SK-N-SH treated with all-trans-retinoic acid at 6 μM for 48 hours (cell line): ENCODE measurements at regions not wholly inside any gene's neighbourhood (a gene's known extent, or its start where the extent isn't known, plus 50 kb on each side); places are given as distances from the start of the nearest gene placed in this dataset.

Source experiments
- ATAC-seq: fragments of 200-7000 bp; cut with Tn5 transposase; 3 replicates; pipeline ENCODE4 v1.9.1; 2020; ENCODE audit warnings: mild to moderate bottlenecking, moderate library complexity
- ARNTL ChIP-seq: fragments of 450-650 bp; formaldehyde crosslinking; IDR thresholded peaks from 2 replicates; pipeline ENCODE4 v1.5.0; 2020; ENCODE audit warnings: low read depth, mild to moderate bottlenecking, moderate library complexity, borderline replicate concordance
- BACH2 ChIP-seq: fragments of 250-450 bp; sonication (Bioruptor Pico); IDR thresholded peaks from 2 replicates; pipeline ENCODE4 v1.9.0; 2021; ENCODE audit warnings: mild to moderate bottlenecking, borderline replicate concordance
- CSDC2 ChIP-seq: fragments of 250-450 bp; sonication (Bioruptor Pico); IDR thresholded peaks from 2 replicates; pipeline ENCODE4 v1.5.0; 2020; ENCODE audit warnings: mild to moderate bottlenecking, moderate library complexity
- ESRRG ChIP-seq: fragments of 250-450 bp; sonication (Bioruptor Pico); IDR thresholded peaks from 2 replicates; pipeline ENCODE4 v1.6.1; 2021; ENCODE audit warnings: mild to moderate bottlenecking
- GLIS3 ChIP-seq: fragments of 250-450 bp; sonication (Bioruptor Pico); IDR thresholded peaks from 2 replicates; pipeline ENCODE4 v1.5.0; 2020; ENCODE audit warnings: mild to moderate bottlenecking, moderate library complexity
- ISL1 ChIP-seq: fragments of 250-450 bp; sonication (Bioruptor Pico); IDR thresholded peaks from 2 replicates; pipeline ENCODE4 v2.1.2; 2022; ENCODE audit warnings: mild to moderate bottlenecking, moderate library complexity
- OSR1 ChIP-seq: fragments of 250-450 bp; sonication (Bioruptor Pico); IDR thresholded peaks from 2 replicates; pipeline ENCODE4 v1.8.0; 2022; ENCODE audit warnings: moderate library complexity, mild to moderate bottlenecking, inconsistent platforms
- PPARA ChIP-seq: fragments of 250-450 bp; sonication (Bioruptor Pico); IDR thresholded peaks from 2 replicates; pipeline ENCODE4 v1.5.0; 2020; ENCODE audit warnings: mild to moderate bottlenecking, borderline replicate concordance
- RARB ChIP-seq: fragments of 250-450 bp; sonication (Bioruptor Pico); IDR thresholded peaks from 2 replicates; pipeline ENCODE4 v1.8.0; 2021; ENCODE audit warnings: mild to moderate bottlenecking, moderate library complexity
- SNAI2 ChIP-seq: fragments of 250-450 bp; sonication (Bioruptor Pico); IDR thresholded peaks from 2 replicates; pipeline ENCODE4 v1.5.0; 2020; ENCODE audit warnings: mild to moderate bottlenecking, moderate library complexity
- TCF4 ChIP-seq: fragments of 250-450 bp; sonication (Bioruptor Pico); IDR thresholded peaks from 2 replicates; pipeline ENCODE4 v1.8.0; 2021; ENCODE audit warnings: mild to moderate bottlenecking, moderate library complexity, borderline replicate concordance
- TOX ChIP-seq: fragments of 250-450 bp; sonication (Bioruptor Pico); IDR thresholded peaks from 2 replicates; pipeline ENCODE4 v1.8.0; 2021; ENCODE audit warnings: mild to moderate bottlenecking, moderate library complexity, borderline replicate concordance
- ZC3H10 ChIP-seq: fragments of 250-450 bp; sonication (Bioruptor Pico); IDR thresholded peaks from 2 replicates; pipeline ENCODE4 v1.5.1; 2021; ENCODE audit warnings: mild to moderate bottlenecking, moderate library complexity
- ZFP3 ChIP-seq: fragments of 250-450 bp; sonication (Bioruptor Pico); IDR thresholded peaks from 2 replicates; pipeline ENCODE4 v1.5.0; 2020; ENCODE audit warnings: mild to moderate bottlenecking, moderate library complexity
- ZFP30 ChIP-seq: fragments of 450-650 bp; formaldehyde crosslinking; IDR thresholded peaks from 2 replicates; pipeline ENCODE4 v1.5.0; 2022; ENCODE audit warnings: mild to moderate bottlenecking, moderate library complexity
- ZNF565 ChIP-seq: fragments of 450-650 bp; formaldehyde crosslinking; conservative IDR thresholded peaks from 2 replicates; pipeline ENCODE4 v1.5.0; 2020; ENCODE audit warnings: low read depth, mild to moderate bottlenecking, moderate library complexity
- ZNF70 ChIP-seq: fragments of 450-650 bp; formaldehyde crosslinking; IDR thresholded peaks from 2 replicates; pipeline ENCODE4 v1.5.0; 2020; ENCODE audit warnings: mild to moderate bottlenecking, moderate library complexity
- ZNF8 ChIP-seq: fragments of 450-650 bp; formaldehyde crosslinking; IDR thresholded peaks from 2 replicates; pipeline ENCODE4 v1.5.0; 2020; ENCODE audit warnings: mild to moderate bottlenecking, moderate library complexity
- TF ChIP-seq, protein P1 (sequence below): fragments of 250-450 bp; sonication (Bioruptor Pico); IDR thresholded peaks from 2 replicates; pipeline ENCODE4 v1.8.0; 2020; ENCODE audit warnings: mild to moderate bottlenecking, moderate library complexity, borderline replicate concordance
- TF ChIP-seq, protein P2 (sequence below): fragments of 250-450 bp; sonication (Bioruptor Pico); IDR thresholded peaks from 2 replicates; pipeline ENCODE4 v1.5.0; 2020; ENCODE audit warnings: mild to moderate bottlenecking, moderate library complexity
- TF ChIP-seq, protein P3 (sequence below): fragments of 250-450 bp; sonication (Bioruptor Pico); IDR thresholded peaks from 2 replicates; pipeline ENCODE4 v1.5.1; 2020; ENCODE audit warnings: low read depth, mild to moderate bottlenecking, moderate library complexity
- TF ChIP-seq, protein P4 (sequence below): fragments of 250-450 bp; sonication (Bioruptor Pico); IDR thresholded peaks from 2 replicates; pipeline ENCODE4 v1.8.0; 2021; ENCODE audit warnings: low read depth, mild to moderate bottlenecking, moderate library complexity, borderline replicate concordance
- TF ChIP-seq, protein P5 (sequence below): fragments of 250-450 bp; sonication (Bioruptor Pico); IDR thresholded peaks from 2 replicates; pipeline ENCODE4 v1.5.1; 2021; ENCODE audit warnings: mild to moderate bottlenecking, moderate library complexity

DNA sequence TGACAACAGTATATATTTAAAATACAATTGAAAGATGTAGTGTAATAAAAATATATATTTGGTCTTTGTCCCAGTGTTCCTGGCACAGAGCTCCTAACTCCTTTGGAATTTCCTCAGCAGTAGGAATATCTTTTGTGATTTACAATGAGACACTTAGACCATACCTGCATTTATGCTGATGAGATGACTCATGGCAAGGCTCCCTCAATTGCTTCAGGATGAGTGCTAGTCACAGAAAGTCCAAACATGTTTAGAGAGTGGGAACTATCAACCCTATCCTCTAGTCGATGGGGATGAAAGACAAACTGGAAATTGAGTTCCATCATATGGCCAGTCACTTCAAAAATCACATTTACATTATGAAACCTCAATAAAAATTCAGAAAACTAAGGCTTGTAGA lies 588.3 kb upstream of the LMCD1 start:
- ATAC-seq, result no peak

DNA sequence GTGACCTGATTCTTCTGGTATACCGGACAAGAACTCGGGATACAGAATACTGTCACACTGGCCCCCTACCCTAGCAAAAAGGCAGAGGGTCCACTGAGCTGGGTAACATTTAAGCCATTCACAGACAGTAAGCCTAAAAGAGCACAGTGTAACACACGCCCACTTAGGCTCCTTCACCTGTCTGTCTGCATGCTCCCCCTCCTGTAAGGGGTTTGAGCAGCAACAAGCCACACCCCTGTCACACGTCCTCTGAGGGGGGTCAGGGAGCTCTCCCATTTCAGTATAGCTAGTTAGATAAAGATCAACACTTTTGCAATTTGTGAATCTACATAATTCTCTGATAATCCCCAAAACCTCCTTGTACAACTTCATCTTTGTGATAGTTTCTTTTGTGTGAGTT lies 586.3 kb upstream of the LMCD1 start:
- no peak for ATAC-seq
- TF ChIP-seq, protein P1, sequence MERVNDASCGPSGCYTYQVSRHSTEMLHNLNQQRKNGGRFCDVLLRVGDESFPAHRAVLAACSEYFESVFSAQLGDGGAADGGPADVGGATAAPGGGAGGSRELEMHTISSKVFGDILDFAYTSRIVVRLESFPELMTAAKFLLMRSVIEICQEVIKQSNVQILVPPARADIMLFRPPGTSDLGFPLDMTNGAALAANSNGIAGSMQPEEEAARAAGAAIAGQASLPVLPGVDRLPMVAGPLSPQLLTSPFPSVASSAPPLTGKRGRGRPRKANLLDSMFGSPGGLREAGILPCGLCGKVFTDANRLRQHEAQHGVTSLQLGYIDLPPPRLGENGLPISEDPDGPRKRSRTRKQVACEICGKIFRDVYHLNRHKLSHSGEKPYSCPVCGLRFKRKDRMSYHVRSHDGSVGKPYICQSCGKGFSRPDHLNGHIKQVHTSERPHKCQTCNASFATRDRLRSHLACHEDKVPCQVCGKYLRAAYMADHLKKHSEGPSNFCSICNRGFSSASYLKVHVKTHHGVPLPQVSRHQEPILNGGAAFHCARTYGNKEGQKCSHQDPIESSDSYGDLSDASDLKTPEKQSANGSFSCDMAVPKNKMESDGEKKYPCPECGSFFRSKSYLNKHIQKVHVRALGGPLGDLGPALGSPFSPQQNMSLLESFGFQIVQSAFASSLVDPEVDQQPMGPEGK, result no peak
- TF ChIP-seq ARNTL (CRISPR knock-in tag) (no peak), TOX (CRISPR knock-in tag) (no peak), ZNF8 (CRISPR knock-in tag) (no peak), GLIS3 (CRISPR knock-in tag) (no peak), ZNF565 (CRISPR knock-in tag) (no peak), ZFP3 (CRISPR knock-in tag) (no peak), ZNF70 (CRISPR knock-in tag) (no peak), PPARA (CRISPR knock-in tag) (no peak), OSR1 (CRISPR knock-in tag) (no peak), ESRRG (no peak), ISL1 (CRISPR knock-in tag) (no peak)
- TF ChIP-seq, protein P2, sequence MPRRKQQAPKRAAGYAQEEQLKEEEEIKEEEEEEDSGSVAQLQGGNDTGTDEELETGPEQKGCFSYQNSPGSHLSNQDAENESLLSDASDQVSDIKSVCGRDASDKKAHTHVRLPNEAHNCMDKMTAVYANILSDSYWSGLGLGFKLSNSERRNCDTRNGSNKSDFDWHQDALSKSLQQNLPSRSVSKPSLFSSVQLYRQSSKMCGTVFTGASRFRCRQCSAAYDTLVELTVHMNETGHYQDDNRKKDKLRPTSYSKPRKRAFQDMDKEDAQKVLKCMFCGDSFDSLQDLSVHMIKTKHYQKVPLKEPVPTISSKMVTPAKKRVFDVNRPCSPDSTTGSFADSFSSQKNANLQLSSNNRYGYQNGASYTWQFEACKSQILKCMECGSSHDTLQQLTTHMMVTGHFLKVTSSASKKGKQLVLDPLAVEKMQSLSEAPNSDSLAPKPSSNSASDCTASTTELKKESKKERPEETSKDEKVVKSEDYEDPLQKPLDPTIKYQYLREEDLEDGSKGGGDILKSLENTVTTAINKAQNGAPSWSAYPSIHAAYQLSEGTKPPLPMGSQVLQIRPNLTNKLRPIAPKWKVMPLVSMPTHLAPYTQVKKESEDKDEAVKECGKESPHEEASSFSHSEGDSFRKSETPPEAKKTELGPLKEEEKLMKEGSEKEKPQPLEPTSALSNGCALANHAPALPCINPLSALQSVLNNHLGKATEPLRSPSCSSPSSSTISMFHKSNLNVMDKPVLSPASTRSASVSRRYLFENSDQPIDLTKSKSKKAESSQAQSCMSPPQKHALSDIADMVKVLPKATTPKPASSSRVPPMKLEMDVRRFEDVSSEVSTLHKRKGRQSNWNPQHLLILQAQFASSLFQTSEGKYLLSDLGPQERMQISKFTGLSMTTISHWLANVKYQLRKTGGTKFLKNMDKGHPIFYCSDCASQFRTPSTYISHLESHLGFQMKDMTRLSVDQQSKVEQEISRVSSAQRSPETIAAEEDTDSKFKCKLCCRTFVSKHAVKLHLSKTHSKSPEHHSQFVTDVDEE, result no peak
- TF ChIP-seq, protein P3, sequence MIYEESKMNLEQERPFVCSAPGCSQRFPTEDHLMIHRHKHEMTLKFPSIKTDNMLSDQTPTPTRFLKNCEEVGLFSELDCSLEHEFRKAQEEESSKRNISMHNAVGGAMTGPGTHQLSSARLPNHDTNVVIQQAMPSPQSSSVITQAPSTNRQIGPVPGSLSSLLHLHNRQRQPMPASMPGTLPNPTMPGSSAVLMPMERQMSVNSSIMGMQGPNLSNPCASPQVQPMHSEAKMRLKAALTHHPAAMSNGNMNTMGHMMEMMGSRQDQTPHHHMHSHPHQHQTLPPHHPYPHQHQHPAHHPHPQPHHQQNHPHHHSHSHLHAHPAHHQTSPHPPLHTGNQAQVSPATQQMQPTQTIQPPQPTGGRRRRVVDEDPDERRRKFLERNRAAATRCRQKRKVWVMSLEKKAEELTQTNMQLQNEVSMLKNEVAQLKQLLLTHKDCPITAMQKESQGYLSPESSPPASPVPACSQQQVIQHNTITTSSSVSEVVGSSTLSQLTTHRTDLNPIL (CRISPR knock-in tag), result no peak
- TF ChIP-seq, protein P4, sequence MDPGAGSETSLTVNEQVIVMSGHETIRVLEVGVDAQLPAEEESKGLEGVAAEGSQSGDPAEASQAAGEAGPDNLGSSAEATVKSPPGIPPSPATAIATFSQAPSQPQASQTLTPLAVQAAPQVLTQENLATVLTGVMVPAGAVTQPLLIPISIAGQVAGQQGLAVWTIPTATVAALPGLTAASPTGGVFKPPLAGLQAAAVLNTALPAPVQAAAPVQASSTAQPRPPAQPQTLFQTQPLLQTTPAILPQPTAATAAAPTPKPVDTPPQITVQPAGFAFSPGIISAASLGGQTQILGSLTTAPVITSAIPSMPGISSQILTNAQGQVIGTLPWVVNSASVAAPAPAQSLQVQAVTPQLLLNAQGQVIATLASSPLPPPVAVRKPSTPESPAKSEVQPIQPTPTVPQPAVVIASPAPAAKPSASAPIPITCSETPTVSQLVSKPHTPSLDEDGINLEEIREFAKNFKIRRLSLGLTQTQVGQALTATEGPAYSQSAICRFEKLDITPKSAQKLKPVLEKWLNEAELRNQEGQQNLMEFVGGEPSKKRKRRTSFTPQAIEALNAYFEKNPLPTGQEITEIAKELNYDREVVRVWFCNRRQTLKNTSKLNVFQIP, result no peak
- TF ChIP-seq, protein P5, sequence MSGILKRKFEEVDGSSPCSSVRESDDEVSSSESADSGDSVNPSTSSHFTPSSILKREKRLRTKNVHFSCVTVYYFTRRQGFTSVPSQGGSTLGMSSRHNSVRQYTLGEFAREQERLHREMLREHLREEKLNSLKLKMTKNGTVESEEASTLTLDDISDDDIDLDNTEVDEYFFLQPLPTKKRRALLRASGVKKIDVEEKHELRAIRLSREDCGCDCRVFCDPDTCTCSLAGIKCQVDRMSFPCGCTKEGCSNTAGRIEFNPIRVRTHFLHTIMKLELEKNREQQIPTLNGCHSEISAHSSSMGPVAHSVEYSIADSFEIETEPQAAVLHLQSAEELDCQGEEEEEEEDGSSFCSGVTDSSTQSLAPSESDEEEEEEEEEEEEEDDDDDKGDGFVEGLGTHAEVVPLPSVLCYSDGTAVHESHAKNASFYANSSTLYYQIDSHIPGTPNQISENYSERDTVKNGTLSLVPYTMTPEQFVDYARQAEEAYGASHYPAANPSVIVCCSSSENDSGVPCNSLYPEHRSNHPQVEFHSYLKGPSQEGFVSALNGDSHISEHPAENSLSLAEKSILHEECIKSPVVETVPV, result no peak

More for the DNA sequence above, 588.3 kb upstream of the LMCD1 start:
- TF ChIP-seq ZNF70 (CRISPR knock-in tag) (no peak), ZNF8 (CRISPR knock-in tag) (no peak), SNAI2 (CRISPR knock-in tag) (no peak), PPARA (CRISPR knock-in tag) (no peak), BACH2 (no peak), TCF4 (CRISPR knock-in tag) (no peak), ZFP30 (CRISPR knock-in tag) (no peak), ZNF565 (CRISPR knock-in tag) (no peak), CSDC2 (CRISPR knock-in tag) (no peak), ESRRG (no peak), TOX (CRISPR knock-in tag) (no peak), OSR1 (CRISPR knock-in tag) (no peak), RARB (no peak), ARNTL (CRISPR knock-in tag) (no peak), ZC3H10 (CRISPR knock-in tag) (no peak)
- TF ChIP-seq, protein P3 (CRISPR knock-in tag), result no peak
- TF ChIP-seq, protein P4, result no peak
- TF ChIP-seq, protein P2, result no peak
